HS-27A (cell line): ENCODE measurements at regions not wholly inside any gene's neighbourhood (a gene's known extent, or its start where the extent isn't known, plus 50 kb on each side); places are given as distances from the start of the nearest gene placed in this dataset.

Source experiments
- DNase-seq: peaks from one replicate; pipeline ENCODE4 v3.0.0-alpha.2; 2012; ENCODE audit warnings: low read depth, missing footprints

DNA sequence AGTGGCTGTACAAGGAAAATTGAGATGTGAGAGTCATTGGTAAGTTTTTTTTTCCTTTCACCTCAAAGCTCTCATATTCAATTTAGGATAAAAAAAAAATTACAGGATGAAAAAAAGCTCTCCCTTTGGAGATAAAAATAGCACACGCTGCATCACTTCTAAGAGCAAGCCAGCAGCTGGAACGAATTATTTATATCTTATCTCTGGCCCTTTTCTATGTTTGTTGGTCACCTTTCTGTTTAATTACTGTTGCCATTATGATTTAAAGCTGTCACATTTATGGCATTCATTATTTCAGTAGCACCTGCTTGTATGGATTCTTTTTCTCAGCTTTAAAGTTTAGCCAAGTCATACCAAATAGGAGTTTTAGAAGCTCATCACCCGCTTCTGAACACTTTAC lies 171.6 kb upstream of the PDZRN3 start:
- no peak for DNase-seq

DNA sequence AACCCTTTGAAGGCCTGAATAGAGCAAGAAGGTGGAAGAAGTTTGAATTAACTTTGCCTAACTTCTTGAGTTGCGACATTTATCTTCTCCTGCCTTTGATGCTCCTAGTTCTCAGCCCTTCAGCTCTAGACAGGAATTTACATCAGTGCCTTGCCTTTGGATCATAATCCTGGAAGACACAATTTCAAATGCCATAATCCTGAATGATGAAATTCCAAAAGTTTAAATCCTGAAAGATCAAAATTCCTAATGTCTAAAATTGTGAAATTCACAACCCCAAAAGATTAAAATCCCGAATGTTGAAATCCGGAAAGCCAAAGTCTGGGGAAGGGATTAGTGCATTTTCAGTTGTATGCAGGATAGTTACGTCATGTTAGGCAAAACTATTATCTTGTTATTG lies 166.6 kb upstream of the PDZRN3 start:
- no peak for DNase-seq

DNA sequence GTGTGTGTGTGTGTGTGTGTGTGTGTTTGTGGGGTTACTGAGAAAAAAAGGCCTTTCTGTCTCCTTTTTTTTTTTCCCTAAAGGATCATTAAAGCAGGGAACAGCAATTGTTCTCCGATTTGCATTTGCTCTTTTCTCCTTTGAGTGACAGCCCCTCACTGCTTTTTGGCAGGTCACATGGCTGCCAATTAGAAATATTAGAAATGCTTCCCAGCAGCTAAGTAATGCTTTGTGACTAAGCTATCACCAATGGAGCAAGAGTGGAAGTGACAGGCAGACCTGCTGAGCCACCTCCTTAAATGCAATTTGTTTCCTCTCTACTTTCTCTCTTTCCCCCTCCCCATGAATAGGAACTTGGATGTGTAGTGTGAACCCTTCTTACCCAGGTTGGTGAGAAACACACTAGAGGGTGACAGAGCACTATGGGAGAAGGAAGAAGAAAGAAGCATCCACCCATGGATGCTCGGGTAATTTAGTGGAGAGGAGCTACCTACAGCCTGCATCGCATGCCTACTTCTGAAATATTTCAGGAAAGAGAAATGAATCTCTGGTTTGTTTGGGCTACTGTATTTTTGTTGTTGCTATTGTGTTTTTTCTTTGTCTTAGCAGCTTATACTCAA lies 165.2 kb upstream of the PDZRN3 start:
- no peak for DNase-seq

DNA sequence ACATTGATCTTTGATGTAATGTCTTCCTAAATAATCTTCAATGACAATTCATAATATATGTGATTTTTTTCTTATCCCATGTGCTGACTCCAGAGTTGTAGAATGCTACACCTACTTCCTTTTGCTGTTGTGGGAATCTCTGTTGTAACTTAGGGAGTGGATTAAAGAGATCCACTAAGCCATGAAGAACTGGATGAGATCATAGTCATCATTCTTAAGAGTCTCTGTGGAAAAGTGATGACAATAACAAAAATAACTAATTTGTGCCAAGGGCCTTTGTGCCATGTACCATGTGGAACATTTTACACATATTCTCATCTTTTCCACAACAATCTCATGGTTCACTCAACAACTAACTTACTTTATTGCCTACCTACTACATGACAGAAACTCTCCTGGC lies 162.9 kb upstream of the PDZRN3 start:
- DNase-seq, result no peak

DNA sequence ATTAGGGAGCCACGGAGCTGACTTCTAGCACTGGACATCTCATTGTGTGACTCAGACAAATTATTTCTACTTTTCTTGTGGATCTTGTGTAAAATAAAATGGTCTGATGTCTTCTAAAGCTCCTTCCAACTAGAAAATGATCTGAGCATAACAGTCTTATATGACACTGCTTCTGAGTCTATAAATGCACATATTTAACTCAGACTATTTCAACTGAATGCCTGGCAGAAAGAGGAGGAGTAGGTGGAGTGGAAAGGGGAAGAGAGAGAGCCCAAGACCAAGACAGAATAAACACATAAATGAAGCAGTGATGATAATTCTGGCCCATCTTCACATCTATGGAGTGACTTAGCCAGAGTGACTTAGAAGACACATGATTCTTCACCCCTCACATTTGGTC lies 162.3 kb upstream of the PDZRN3 start:
- no peak for DNase-seq

DNA sequence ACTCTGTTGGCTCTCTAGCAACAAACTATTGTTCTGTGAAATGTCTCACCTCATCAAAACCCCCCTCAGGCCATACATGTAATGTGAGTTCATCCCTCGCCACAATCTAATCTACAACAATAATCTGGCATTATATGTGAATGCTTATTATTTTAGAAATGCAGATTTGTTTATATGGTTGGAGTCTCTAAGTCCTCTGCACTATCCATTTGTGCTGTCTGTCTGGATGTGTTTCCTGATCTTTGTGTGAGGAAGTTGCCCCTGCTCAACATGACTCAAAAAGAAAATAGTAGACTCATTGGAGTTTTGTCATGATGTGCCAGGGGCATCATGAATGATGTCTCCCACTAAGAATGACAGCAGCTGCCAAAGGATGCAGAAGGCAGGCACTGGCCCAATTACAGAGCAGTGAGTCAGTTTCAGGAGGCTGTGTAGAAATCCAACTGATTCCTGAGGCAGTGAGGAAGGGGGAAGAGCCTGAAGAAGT lies 161.6 kb upstream of the PDZRN3 start:
- peak; percentile 94 for DNase-seq

DNA sequence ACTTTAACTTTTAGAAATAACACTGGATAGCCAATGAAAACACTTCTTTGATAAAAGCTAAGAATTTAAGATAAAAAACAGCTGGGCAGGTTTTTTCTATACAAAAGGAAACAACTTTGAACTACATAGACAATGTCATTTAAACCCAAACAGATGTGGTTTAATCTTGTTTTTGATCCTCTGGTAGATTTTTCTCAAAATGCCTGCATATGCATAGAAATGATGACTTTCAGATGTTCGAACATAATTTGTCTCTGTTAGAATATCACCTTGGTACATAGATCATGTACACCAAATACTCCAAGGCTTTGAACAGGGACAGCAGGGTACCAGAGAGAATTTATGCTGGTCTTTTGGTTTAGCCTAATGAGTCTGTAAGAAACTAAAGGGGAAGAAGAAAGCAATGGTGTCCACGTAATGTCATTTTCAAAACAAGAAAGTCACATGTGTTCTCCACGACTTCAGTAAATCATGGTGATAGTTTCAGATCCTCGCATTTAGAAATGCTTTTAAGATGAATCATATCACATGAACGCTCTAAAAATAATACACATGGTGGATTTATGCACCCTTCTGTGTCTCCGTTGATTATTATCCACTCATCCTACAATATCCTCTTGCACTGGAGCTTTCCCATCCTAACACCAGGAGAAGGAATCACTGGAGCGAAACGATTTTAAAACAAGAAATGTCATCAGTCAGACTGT lies 160.1 kb upstream of the PDZRN3 start:
- no peak for DNase-seq

DNA sequence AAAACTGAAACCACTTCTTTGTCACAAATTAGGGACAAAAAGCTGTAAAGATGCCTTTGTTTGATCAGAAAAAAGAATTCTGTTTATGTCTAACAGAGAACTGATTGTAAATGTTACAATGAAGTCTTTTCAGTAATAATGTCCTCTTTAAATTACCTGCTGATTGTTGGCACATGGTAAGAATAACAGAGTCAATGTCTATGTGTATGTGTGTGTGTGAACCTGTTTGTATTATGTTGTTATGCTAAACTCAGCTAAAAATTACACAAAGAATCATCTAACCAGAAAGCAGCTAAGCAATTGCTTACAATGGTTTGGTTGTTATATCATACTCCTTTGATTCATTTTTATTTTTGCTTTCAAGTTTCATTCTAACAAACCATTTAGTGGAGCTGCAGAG lies 159.1 kb upstream of the PDZRN3 start:
- no peak for DNase-seq

DNA sequence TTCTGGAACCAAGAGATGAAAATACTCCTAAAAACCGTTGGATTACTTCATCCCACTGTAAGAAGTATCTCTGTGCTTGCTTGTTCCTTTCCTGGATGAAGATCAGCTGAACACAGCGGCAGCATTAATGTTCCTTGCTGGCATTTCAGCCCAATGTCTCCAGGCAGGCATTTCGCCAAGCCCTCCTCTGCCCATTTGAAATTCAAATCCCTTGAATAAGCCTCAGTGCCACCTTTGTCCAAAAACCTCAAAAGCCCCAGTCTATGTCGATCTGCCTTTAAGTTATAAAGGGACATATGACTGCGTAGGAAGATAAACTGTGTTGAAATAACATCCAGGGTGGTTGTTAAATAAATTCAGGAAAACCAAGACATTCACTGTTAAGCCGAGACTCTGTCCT lies 156.8 kb upstream of the PDZRN3 start:
- no peak for DNase-seq

DNA sequence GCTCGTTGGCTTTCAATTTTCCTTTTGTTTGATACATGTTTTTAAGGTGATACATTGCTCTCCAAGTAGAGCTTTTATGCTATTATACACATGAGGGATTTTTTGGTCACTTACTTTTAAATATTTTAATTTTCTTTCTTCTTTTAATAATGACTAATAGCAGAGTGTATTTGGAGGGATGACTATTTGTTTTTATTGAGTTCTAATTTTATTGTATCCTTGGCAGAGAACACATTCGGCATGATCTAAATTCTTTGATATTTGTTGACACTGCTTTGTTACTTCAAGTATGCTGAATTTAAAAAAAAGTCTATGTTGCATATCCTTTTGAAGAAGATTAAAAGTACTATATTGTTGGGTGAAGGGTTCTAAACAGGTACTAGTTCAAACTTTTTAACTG lies 149.9 kb upstream of the PDZRN3 start:
- DNase-seq, result no peak

DNA sequence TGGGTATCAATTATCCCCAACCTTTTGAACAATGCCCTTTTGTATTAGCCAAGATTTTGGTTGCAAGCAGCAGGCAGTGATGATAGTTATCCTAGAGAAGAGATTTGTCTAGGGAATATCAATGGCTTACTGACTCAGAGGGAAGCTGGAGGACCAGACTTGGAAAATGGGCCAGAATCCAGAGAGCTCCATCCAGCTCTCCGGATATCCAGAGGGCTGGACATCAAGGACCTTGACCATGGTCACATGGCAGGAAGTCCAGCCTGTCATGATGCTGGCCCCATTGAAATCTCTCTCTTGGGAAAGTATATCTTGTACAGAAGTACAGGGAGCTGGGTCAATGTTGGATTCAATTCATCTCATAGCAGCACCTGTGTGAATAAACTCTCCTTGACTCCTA lies 148.5 kb upstream of the PDZRN3 start:
- no peak for DNase-seq

DNA sequence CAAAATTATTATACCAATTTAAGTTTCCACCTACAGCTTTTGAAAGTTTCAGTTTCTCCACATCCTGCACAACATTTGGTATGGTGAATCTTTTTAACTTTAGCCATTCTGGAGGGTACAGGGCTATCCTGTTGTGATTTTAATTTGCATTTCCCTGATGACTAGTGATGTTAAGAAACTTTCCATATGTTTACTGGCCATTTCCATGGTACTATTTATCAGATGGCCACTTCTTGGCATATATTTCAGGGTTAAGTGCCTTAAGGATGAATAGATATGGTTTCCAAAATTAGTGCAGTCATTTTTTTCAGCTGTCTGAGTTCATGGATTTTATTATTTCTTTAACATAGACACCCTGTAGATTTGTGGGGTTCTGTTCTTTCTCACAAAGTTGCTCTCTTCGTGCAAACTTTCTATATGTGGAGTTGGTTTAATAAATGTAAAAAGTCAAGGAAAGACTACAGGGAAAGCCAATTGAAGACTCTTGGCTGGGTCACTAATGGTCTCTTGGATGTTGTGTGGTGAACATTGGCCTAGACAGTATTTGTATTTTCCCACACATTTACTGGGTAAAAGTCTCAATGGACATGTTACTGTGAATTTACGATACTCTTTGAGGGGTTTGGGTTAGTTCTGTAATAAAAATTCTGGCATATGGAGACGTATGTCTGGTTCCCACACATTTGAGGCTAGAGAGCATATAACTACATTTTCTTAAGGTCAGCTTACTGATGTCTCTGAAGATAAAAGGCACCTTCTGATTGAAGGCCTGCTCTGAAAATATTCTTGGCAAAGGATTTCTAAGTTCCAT lies 147.5 kb upstream of the PDZRN3 start:
- DNase-seq, result no peak

DNA sequence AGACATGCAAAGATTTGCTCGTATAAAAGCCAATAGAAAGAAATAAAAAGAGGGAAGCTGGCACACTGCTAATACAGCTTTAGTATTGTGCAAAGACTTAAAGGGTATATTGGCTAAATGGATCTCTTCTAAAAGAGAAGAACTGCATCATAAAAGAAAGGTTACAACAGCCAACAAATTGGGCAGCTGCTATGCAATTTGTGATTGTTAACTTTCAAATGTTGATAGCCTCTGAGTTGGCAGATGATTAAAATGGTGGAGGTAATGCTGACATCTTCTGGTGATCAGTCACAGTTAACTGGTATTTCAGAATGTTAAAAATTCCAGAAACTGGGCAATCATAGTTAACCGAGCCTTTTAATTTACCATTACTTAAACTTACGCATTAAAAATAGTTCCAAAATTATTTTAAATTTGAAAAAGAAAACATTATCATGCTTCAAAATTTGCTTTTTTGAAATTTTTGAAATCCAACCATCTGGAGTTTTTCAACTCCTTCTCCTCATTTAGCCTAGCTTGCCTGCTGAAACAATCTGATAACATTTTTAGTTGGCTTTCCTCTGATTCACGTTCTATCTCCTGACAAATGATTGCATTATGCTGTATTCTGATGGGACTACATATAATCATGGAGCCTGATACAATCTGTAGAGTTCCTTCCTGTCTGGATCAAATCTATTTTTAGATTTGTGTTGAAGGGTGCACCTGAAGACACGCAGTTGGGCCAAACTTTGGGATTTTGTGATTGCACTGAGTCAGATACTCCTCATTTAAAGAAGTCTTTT lies 144.0 kb upstream of the PDZRN3 start:
- DNase-seq, result no peak

DNA sequence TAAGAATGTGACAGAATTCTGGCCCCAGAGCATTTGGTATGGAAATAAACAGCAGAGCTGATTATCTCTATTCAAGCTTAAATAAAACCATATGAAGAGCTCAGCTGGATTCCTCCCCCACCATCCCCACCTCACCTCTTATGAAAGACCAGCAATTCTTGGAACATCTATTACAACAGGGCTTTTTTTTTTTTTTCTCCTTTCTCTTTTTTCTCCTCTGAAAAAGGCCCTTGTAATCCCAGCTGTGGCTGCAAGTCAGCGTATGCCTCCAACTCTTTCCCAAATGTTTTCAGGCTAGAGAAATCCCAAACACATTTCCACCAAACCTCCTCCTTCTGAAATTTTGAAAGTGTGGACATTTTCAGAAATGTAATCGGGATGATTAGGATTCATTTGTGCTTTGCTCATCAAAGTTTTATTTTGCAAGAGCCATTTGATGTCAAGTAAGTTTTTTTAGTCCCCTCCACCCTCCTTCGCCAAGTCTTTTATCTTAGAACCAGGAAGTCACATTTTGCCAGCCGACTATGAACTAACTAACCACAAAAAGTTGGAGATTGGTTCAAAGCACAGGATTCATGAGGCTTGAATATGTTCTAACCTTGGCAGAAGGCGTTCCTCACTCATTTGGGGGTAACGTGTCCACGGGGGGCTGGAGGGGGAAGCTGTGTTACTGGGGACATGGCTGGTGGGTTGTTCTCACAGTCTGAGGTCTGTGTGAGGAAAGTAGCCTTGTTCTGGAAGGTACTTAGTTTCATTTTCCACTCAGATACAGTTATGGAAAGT lies 142.0 kb upstream of the PDZRN3 start:
- DNase-seq, result peak; percentile 22

DNA sequence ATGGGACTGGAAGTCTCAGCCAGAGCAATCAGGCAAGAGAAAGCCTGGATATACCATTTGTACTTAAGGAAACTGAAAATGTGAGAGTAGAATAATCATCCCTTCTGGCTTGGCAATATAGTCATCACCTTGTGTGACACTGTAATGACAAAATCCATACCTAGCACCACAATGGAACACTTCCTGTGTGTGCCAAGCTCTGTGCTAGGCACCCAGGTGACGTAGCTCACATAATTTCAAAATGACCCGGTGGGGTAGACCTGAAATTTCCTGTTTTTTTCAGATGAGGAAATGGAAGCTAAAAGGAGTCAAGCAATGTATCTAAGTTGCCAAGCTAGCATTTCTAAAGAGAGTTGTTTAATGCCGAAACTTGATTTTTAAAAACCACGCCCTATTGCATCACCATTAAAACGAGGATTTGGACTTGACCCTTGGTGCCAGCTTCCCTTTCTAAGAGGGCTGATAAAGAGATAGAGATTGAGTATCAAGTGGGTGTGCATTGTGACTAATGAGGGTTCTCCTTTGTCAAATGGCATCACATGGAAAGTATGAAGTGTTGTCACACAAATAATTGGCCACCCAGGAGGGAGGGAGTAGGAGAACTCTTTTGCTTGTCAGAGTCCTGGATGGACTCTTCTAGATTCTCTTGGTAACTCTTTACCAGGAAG lies 141.3 kb upstream of the PDZRN3 start:
- DNase-seq, result no peak

DNA sequence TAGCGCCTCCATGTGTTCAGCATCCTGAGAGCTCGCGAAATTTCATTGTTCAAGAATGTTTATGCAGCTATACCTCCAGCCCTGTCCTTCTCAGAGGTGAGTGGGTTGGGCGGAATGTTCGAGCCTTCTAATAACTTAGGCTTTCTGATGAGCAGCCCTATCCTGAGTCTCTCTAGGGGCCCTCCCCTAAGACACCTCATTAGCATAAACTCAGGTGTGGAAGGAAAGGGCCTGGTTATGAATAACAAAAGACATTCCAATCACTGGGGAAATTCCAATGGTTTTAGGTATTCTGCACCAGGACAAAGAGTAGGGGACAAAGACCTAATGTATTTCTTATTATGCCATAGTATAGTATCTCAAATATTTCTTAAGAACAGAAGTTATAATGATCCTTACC lies 138.1 kb upstream of the PDZRN3 start:
- DNase-seq, result no peak

DNA sequence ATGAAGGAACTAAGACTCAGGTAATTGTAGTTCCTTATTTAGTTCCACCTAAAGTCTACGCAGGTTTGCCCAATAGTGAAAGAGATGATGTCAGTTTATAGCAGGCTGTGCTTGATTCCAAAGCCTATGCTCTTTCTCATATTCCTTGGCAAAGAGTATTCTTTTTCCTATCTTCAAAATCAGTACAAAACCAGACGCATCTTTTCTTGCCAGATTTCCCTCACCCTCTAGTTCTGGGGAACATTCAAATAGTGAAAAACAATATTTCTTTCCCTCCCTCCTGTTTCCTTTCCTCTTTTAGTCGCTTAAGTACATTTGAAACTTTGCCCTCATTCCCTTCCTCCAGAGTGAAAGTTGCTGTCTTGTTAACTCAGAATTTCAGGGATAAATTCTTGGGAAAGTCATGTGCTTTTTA lies 134.6 kb upstream of the PDZRN3 start:
- no peak for DNase-seq

DNA sequence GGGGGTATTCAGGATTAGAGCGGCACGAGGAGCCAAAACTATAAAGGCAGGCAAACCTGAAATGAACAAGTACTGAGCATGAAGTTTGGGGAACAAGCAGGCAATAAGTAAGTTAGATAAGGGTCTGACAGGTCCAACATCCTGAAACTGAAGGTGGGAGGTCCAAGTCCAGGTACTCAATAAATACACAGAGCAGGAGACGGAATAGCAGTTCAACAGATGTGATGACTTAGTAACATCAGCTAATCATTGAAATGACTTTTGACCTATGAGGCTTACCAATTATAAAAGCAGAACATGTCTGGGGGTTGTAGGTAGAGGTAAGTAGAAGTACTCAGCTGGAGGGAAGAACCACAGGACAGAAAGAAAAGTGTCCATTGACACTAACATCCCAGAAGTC lies 132.8 kb upstream of the PDZRN3 start:
- DNase-seq, result no peak

DNA sequence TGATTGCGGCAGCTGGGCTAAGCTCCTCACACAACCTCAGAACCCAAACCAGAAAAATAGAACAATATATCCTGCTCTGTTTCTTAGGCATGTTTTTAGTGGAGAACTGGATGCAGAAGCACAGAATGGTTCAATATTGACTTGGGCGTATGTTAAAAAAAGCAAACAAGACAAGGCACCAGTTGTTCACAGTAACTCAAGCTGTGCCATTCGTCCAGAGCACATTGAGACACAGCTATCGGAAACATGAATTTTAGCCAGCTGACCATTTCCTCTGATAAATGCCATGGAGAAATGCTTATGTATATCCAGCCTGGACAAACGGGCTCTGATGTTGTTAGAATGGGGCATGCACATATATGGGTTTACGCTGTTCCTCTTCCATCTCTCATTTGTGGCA lies 129.2 kb upstream of the PDZRN3 start:
- no peak for DNase-seq

DNA sequence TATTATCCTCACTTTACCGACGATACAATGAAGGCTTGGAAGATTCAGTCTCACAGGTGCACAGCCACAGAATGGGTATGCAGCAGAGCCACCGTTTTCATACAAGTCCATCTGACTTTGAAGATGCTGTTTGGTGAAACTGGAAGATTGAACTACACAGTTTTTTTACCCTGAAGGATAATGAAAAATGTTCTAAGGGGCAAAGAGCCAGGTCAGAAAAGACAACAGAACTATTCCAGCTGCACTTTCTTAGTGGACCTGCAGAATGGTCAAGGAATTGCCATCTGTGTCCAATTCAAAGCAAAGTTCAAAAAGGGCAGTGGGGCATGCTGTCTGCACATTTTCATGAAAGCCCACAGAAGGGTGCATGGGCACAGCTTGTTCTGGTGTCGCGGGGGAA lies 127.6 kb upstream of the PDZRN3 start:
- DNase-seq, result no peak

DNA sequence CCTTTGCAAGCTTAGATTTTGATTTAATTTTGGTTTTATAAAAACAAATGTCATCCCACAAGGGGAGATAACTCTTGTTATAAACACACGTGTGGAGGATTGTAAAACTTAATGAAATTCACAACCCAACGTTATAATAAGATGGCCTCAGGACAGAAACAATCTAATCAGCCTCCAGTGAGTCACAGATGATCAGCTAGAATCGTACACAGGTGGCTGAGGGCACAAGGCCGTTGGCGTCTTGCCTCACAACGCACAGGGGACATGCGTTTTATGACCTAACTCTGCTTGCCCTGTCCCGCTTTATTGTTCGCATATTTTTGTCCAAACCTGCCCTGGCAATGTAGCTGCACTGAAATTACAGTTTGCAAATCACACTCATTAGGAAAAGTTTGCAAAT lies 121.9 kb upstream of the PDZRN3 start:
- no peak for DNase-seq
